Kasumi-1 (cell line): ENCODE measurements at regions not wholly inside any gene's neighbourhood (a gene's known extent, or its start where the extent isn't known, plus 50 kb on each side); places are given as distances from the start of the nearest gene placed in this dataset.

Source experiments
- DNase-seq, 2 experiments: peaks; one replicate each; lab custom pipeline; 2025; lab: John Stamatoyannopoulos, UW

GRCh38 chr3:195013411-195014361 is 257.3 kb downstream of the XXYLT1 start:
- DNase-seq, result no peak

- DNase-seq, result peak; percentile 67 to 75
Observed at GRCh38 chr3:195015021-195015420, 255.9 kb downstream of the XXYLT1 start.

- no peak for DNase-seq
Observed at GRCh38 chr3:195017151-195017550, 253.8 kb downstream of the XXYLT1 start.
